OCI-LY1 (cell line): ENCODE measurements at regions not wholly inside any gene's neighbourhood (a gene's known extent, or its start where the extent isn't known, plus 50 kb on each side); places are given as distances from the start of the nearest gene placed in this dataset.

Experiments
- H2AFZ ChIP-seq: fragments of 200-600 bp; sonication (generic), shearing (Covaris generic); 2 replicates; pipeline ENCODE4 v1.6.0; 2014; ENCODE audit warnings: antibody characterized with exemption, mild to moderate bottlenecking, low read length
- H3F3A ChIP-seq: fragments of 200-600 bp; sonication (generic), shearing (Covaris generic); 2 replicates; pipeline ENCODE4 v1.6.0; 2014; ENCODE audit warnings: mild to moderate bottlenecking, antibody characterized with exemption, low read length, moderate library complexity; ENCODE audit not compliant: insufficient read depth
- H3K27ac ChIP-seq: fragments of 200-600 bp; sonication (generic); 2 replicates; pipeline ENCODE4 v1.5.1; 2014; ENCODE audit warnings: low read length, mixed run types, mild to moderate bottlenecking, low read depth; ENCODE audit not compliant: poor library complexity, severe bottlenecking
- H3K27me3 ChIP-seq: fragments of 200-600 bp; sonication (generic); 2 replicates; pipeline ENCODE4 v1.6.0; 2014; ENCODE audit warnings: antibody characterized with exemption, mild to moderate bottlenecking, low read length, moderate library complexity; ENCODE audit not compliant: insufficient read depth
- H3K36me3 ChIP-seq: fragments of 200-600 bp; sonication (generic); 2 replicates; pipeline ENCODE4 v1.6.1; 2014; ENCODE audit warnings: mild to moderate bottlenecking, antibody characterized with exemption, low read length, moderate library complexity, mixed read lengths; ENCODE audit not compliant: insufficient read depth
- H3K4me1 ChIP-seq: fragments of 200-600 bp; sonication (generic); 2 replicates; pipeline ENCODE4 v1.5.1; 2014; ENCODE audit warnings: mild to moderate bottlenecking, low read length, moderate library complexity; ENCODE audit not compliant: insufficient read depth, severe bottlenecking
- H3K4me2 ChIP-seq: fragments of 200-600 bp; sonication (generic), shearing (Covaris generic); 2 replicates; pipeline ENCODE4 v1.6.1; 2014; ENCODE audit warnings: low read length
- H3K4me3 ChIP-seq: fragments of 200-600 bp; sonication (generic); 2 replicates; pipeline ENCODE4 v1.5.1; 2014; ENCODE audit warnings: low read length, low read depth, mild to moderate bottlenecking, mixed read lengths; ENCODE audit not compliant: poor library complexity, severe bottlenecking
- H3K79me2 ChIP-seq: fragments of 200-600 bp; shearing (Covaris generic); 2 replicates; pipeline ENCODE4 v1.6.1; 2016; ENCODE audit warnings: mixed run types, low read length, mixed read lengths; ENCODE audit not compliant: insufficient read depth
- H3K9ac ChIP-seq: fragments of 200-600 bp; sonication (generic), shearing (Covaris generic); 2 replicates; pipeline ENCODE4 v1.6.1; 2014; ENCODE audit warnings: mild to moderate bottlenecking, low read length, mixed read lengths
- H3K9me2 ChIP-seq: fragments of 200-600 bp; sonication (generic), shearing (Covaris generic); 2 replicates; pipeline ENCODE4 v1.6.1; 2014; ENCODE audit warnings: low read depth, mild to moderate bottlenecking, low read length, mixed read lengths
- H3K9me3 ChIP-seq: fragments of 200-600 bp; shearing (Covaris generic); 2 replicates; pipeline ENCODE4 v1.6.1; 2014; ENCODE audit warnings: low read length, mixed read lengths
- H4K20me1 ChIP-seq: fragments of 200-600 bp; sonication (generic), shearing (Covaris generic); 2 replicates; pipeline ENCODE4 v1.6.0; 2016; ENCODE audit warnings: mild to moderate bottlenecking, low read length; ENCODE audit not compliant: insufficient read depth
- EZH2 ChIP-seq: fragments of 200-600 bp; sonication (generic), shearing (Covaris generic); IDR thresholded peaks from 2 replicates; pipeline ENCODE4 v1.8.0; 2017; ENCODE audit warnings: borderline replicate concordance, mixed run types, mild to moderate bottlenecking, antibody characterized with exemption, low read length, moderate library complexity, mixed read lengths
- TF ChIP-seq, protein P1 (sequence below): fragments of 200-600 bp; sonication (generic), shearing (Covaris generic); IDR thresholded peaks from 2 replicates; pipeline ENCODE4 v1.5.1; 2017; ENCODE audit warnings: mild to moderate bottlenecking, antibody characterized with exemption, low read length, moderate library complexity, mixed read lengths

DNA sequence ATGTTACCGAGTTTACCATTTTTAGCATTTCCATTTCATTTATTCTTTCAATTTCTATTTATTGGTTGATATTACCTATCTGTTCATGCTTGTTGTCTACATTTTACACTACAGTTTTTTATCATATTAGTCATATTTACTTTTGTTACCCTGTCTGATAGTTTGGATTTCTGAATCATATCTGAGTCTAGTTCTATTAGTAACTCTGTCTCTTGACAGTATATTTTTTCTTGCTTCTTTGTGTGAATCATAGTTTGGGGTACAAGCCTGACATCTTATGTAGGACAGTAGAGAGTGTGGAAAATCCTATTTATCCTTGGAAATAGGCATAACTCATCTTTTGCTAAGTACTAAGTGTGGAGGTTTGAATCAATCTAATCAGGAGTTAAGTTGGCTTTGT, 263.9 kb upstream of the SESN3 start:
- no peak overlapping the region for H3K9ac ChIP-seq
- TF ChIP-seq, protein P1, sequence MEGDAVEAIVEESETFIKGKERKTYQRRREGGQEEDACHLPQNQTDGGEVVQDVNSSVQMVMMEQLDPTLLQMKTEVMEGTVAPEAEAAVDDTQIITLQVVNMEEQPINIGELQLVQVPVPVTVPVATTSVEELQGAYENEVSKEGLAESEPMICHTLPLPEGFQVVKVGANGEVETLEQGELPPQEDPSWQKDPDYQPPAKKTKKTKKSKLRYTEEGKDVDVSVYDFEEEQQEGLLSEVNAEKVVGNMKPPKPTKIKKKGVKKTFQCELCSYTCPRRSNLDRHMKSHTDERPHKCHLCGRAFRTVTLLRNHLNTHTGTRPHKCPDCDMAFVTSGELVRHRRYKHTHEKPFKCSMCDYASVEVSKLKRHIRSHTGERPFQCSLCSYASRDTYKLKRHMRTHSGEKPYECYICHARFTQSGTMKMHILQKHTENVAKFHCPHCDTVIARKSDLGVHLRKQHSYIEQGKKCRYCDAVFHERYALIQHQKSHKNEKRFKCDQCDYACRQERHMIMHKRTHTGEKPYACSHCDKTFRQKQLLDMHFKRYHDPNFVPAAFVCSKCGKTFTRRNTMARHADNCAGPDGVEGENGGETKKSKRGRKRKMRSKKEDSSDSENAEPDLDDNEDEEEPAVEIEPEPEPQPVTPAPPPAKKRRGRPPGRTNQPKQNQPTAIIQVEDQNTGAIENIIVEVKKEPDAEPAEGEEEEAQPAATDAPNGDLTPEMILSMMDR = no peak
- TF ChIP-seq EZH2 = no peak
- no peaks in the 10 kb centered on the region for H3K27me3 ChIP-seq
- no peaks in the 10 kb centered on the region for H3K79me2 ChIP-seq
- H3K4me2 ChIP-seq = no peak overlapping the region
- H3K27ac ChIP-seq = no peak overlapping the region
- H3K36me3 ChIP-seq = no peaks in the 10 kb centered on the region
- H3K4me1 ChIP-seq = no peaks in the 10 kb centered on the region
- no peaks in the 10 kb centered on the region for H4K20me1 ChIP-seq
- no peak overlapping the region for H3K4me3 ChIP-seq
- H3K9me2 ChIP-seq = no peaks in the 10 kb centered on the region
- no peaks in the 10 kb centered on the region for H3K9me3 ChIP-seq
- no peak overlapping the region for H2AFZ ChIP-seq
- 0 out of 2 replicates have a peak, but pooled peaks cover 3% of the 10 kb centered on the region for H3F3A ChIP-seq

DNA sequence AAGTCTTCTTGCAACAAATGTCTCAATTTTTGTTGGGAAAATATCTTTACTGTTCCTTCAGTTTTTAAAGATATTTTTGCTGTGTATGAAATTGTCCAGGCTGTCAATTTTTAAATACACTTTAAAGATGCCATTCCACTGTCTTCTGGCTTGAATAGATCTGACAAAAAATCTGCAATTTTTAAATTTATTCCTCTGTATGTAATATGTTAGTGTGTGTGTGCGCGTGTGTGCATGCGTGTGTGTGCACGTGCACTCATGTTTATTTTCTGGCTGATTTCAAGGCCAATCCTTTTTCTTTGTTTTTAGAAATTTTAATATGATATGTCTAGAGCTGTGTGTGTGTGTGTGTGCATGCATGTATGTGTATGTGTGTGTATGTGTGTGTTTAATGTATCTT, 263.2 kb upstream of the SESN3 start:
- Histone ChIP-seq H3K79me2 (no peaks in the 10 kb centered on the region), H3K36me3 (no peaks in the 10 kb centered on the region), H3K4me2 (no peak overlapping the region), H3K9ac (no peak overlapping the region), H3K4me3 (no peak overlapping the region), H4K20me1 (no peaks in the 10 kb centered on the region), H3K4me1 (no peaks in the 10 kb centered on the region), H2AFZ (no peak overlapping the region), H3K27me3 (no peaks in the 10 kb centered on the region), H3F3A (0 out of 2 replicates have a peak, but pooled peaks cover 3% of the 10 kb centered on the region), H3K9me2 (no peaks in the 10 kb centered on the region), H3K9me3 (no peaks in the 10 kb centered on the region), H3K27ac (no peak overlapping the region)
- no peak for TF ChIP-seq EZH2
- TF ChIP-seq, protein P1 = no peak

DNA sequence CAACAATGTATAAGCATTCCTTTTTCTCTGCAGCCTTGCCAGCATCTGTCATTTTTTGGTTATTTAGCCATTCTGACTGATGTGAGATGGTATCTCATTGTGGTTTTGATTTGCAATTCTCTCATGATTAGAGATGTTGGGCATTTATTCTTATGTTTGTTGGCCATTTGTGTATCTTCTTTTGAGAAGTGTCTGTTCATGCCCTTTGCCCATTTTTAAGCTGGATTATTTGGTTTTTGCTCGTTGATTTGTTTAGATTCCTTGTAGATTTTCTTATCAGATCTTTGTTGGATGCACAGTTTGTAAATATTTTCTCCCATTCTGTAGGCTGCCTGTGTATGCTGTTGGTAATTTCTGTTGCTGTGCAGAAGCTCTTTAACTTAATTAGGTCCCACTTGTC, 259.6 kb upstream of the SESN3 start:
- Histone ChIP-seq H3K9me3 (no peaks in the 10 kb centered on the region), H3K27me3 (no peaks in the 10 kb centered on the region), H3K79me2 (no peaks in the 10 kb centered on the region), H3K4me1 (no peaks in the 10 kb centered on the region), H3K4me2 (no peak overlapping the region), H3K36me3 (no peaks in the 10 kb centered on the region), H3K9ac (no peak overlapping the region), H3K27ac (no peak overlapping the region), H3K4me3 (no peak overlapping the region), H4K20me1 (no peaks in the 10 kb centered on the region), H3K9me2 (no peaks in the 10 kb centered on the region), H3F3A (0 out of 2 replicates have a peak, but pooled peaks cover 3% of the 10 kb centered on the region), H2AFZ (no peak overlapping the region)
- no peak for TF ChIP-seq EZH2
- TF ChIP-seq, protein P1 = no peak
